ENCODE measurements at regions not wholly inside any gene's neighbourhood (a gene's known extent, or its start where the extent isn't known, plus 50 kb on each side); places are given as distances from the start of the nearest gene placed in this dataset.

GRCh38 chr12:131613678-131614077, 97.2 kb upstream of the SFSWAP start:
- no peak for TF ChIP-seq POLR2AphosphoS5 (IDR thresholded peaks at IDR 0.05; ENCODE audit: low read depth, low read length)
- no peak for TF ChIP-seq POLR2A (IDR thresholded peaks at IDR 0.05; ENCODE audit: low read depth, low read length)
- TF ChIP-seq TAF1 (IDR thresholded peaks at IDR 0.05; ENCODE audit: low read depth, low read length), result no peak

Data from GM12891 (cell line).